HG03139 (cell line): ENCODE measurements at regions not wholly inside any gene's neighbourhood (a gene's known extent, or its start where the extent isn't known, plus 50 kb on each side); places are given as distances from the start of the nearest gene placed in this dataset.

Experiments used
- ATAC-seq: cut with Tn5 transposase; IDR thresholded peaks from one replicate; pipeline ENCODE4 v1.9.1; 2021; ENCODE audit not compliant: unreplicated experiment

GRCh38 chr16:73888840-73889490, 407.6 kb upstream of the PSMD7 start:
- ATAC-seq: no peak

GRCh38 chr16:73887911-73888310, 408.7 kb upstream of the PSMD7 start:
- no peak for ATAC-seq

- no peak for ATAC-seq
These were observed 410.2 kb upstream of the PSMD7 start for GRCh38 chr16:73886426-73886825.

GRCh38 chr16:73885319-73885718, 411.3 kb upstream of the PSMD7 start:
- ATAC-seq: no peak

- no peak for ATAC-seq
These were observed 412.8 kb upstream of the PSMD7 start for GRCh38 chr16:73883841-73884240.

GRCh38 chr16:73883126-73883525, 413.5 kb upstream of the PSMD7 start:
- no peak for ATAC-seq

- no peak for ATAC-seq
These were observed 414.0 kb upstream of the PSMD7 start for GRCh38 chr16:73882651-73883050.

GRCh38 chr16:73882033-73882432, 414.6 kb upstream of the PSMD7 start:
- no peak for ATAC-seq

GRCh38 chr16:73879621-73880020, 417.0 kb upstream of the PSMD7 start:
- ATAC-seq: no peak

- ATAC-seq: no peak
These were observed 418.0 kb upstream of the PSMD7 start for GRCh38 chr16:73878611-73879010.

- ATAC-seq: no peak
These were observed 419.5 kb upstream of the PSMD7 start for GRCh38 chr16:73877150-73877549.

GRCh38 chr16:73875996-73876690, 420.5 kb upstream of the PSMD7 start:
- no peak for ATAC-seq

GRCh38 chr16:73874324-73874723, 422.3 kb upstream of the PSMD7 start:
- ATAC-seq: no peak

GRCh38 chr16:73873643-73874042, 423.0 kb upstream of the PSMD7 start:
- ATAC-seq: no peak

- no peak for ATAC-seq
These were observed 423.8 kb upstream of the PSMD7 start for GRCh38 chr16:73872856-73873255.

GRCh38 chr16:73871088-73871733, 425.4 kb upstream of the PSMD7 start:
- ATAC-seq: no peak

- no peak for ATAC-seq
These were observed 427.5 kb upstream of the PSMD7 start for GRCh38 chr16:73869126-73869525.

- no peak for ATAC-seq
These were observed 431.7 kb upstream of the PSMD7 start for GRCh38 chr16:73864868-73865267.

GRCh38 chr16:73858326-73858725, 438.3 kb upstream of the PSMD7 start:
- ATAC-seq: no peak

- ATAC-seq: no peak
These were observed 442.6 kb upstream of the PSMD7 start for GRCh38 chr16:73853968-73854367.

- no peak for ATAC-seq
These were observed 444.1 kb upstream of the PSMD7 start for GRCh38 chr16:73852561-73852960.

- ATAC-seq: no peak
These were observed 447.6 kb upstream of the PSMD7 start for GRCh38 chr16:73848993-73849392.
